HEK293 (cell line): ENCODE measurements at regions not wholly inside any gene's neighbourhood (a gene's known extent, or its start where the extent isn't known, plus 50 kb on each side); places are given as distances from the start of the nearest gene placed in this dataset.

Source experiments
- CTCF ChIA-PET: fragments of 350-600 bp; formaldehyde crosslinking; extraction: SDS; loops from one replicate; lab custom pipeline; 2021; ENCODE audit warnings: antibody characterized with exemption; lab: Yijun Ruan, JAX
- POLR2A ChIA-PET: fragments of 300-600 bp; formaldehyde crosslinking; extraction: SDS; loops from one replicate; lab custom pipeline; 2020; ENCODE audit warnings: antibody characterized with exemption, inconsistent platforms; lab: Yijun Ruan, JAX
- H3K27ac ChIP-seq: fragments of 200-500 bp; sonication (Bioruptor generic); 2 replicates; pipeline ENCODE4 v1.5.1; 2014; ENCODE audit warnings: low read depth, low read length, control low read depth, inconsistent platforms; ENCODE audit errors: extremely low read depth
- H3K36me3 ChIP-seq, 2 experiments: fragments of 200-500 bp in 1 of 2; sonication (Bioruptor generic) in 1 of 2; 1 replicate in 1 of 2; 2 replicates in 1 of 2; pipeline ENCODE4 v1.5.1; 2014 to 2017; ENCODE audit warnings: inconsistent platforms in 2 of 2, low read length in 2 of 2; ENCODE audit not compliant: control insufficient read depth in 2 of 2, insufficient read depth in 1 of 2
- H3K4me1 ChIP-seq: fragments of 200-500 bp; sonication (Bioruptor generic); 2 replicates; pipeline ENCODE4 v1.5.1; 2014; ENCODE audit warnings: mild to moderate bottlenecking, low read length, inconsistent platforms; ENCODE audit not compliant: control insufficient read depth, insufficient read depth
- H3K4me3 ChIP-seq: 2 replicates; pipeline ENCODE4 v1.5.1; 2011; ENCODE audit warnings: low read depth, mild to moderate bottlenecking, control low read depth, low read length, moderate library complexity
- H3K9me3 ChIP-seq: fragments of 200-500 bp; sonication (Bioruptor generic); 2 replicates; pipeline ENCODE4 v1.5.1; 2014; ENCODE audit warnings: low read depth, low read length, inconsistent platforms; ENCODE audit not compliant: control insufficient read depth, insufficient read depth
- BCL11B ChIP-seq: fragments of 450-650 bp; formaldehyde crosslinking; IDR thresholded peaks from 2 replicates; pipeline ENCODE4 v1.5.1; 2016; ENCODE audit warnings: low read depth, missing biosample characterization, missing genetic modification characterization
- CTCF ChIP-seq: fragments of 450-650 bp; formaldehyde crosslinking; IDR thresholded peaks from 2 replicates; pipeline ENCODE4 v1.5.1; 2016; ENCODE audit warnings: missing biosample characterization, missing genetic modification characterization
- GLI2 ChIP-seq: fragments of 450-650 bp; formaldehyde crosslinking; IDR thresholded peaks from 2 replicates; pipeline ENCODE4; 2017; ENCODE audit warnings: missing biosample characterization, missing genetic modification characterization, low read depth, borderline replicate concordance
- GLI4 ChIP-seq: fragments of 450-650 bp; formaldehyde crosslinking; IDR thresholded peaks from 2 replicates; pipeline ENCODE4 v1.5.1; 2016; ENCODE audit warnings: missing biosample characterization, missing genetic modification characterization
- IKZF3 ChIP-seq: fragments of 450-650 bp; IDR thresholded peaks from 2 replicates; pipeline ENCODE4 v1.5.0; 2018; ENCODE audit warnings: missing biosample characterization, mild to moderate bottlenecking, missing genetic modification characterization, moderate library complexity
- SETDB1 ChIP-seq: IDR thresholded peaks from one replicate; pipeline ENCODE4 v1.6.1; 2017; ENCODE audit warnings: mild to moderate bottlenecking, low read length, moderate library complexity, mixed read lengths; ENCODE audit not compliant: insufficient read length
- YY2 ChIP-seq: fragments of 450-650 bp; formaldehyde crosslinking; IDR thresholded peaks from 2 replicates; pipeline ENCODE4 v1.5.1; 2016; ENCODE audit warnings: missing biosample characterization, missing genetic modification characterization
- ZBTB10 ChIP-seq: fragments of 450-650 bp; formaldehyde crosslinking; IDR thresholded peaks from 2 replicates; pipeline ENCODE4 v1.5.1; 2016; ENCODE audit warnings: missing biosample characterization, missing genetic modification characterization
- ZBTB17 ChIP-seq: fragments of 450-650 bp; formaldehyde crosslinking; IDR thresholded peaks from 2 replicates; pipeline ENCODE4 v1.5.1; 2016; ENCODE audit warnings: missing biosample characterization, missing genetic modification characterization
- ZNF114 ChIP-seq: fragments of 450-650 bp; formaldehyde crosslinking; IDR thresholded peaks from 2 replicates; pipeline ENCODE4 v1.5.0; 2017; ENCODE audit warnings: missing biosample characterization, missing genetic modification characterization
- ZNF138 ChIP-seq: fragments of 450-650 bp; formaldehyde crosslinking; IDR thresholded peaks from 2 replicates; pipeline ENCODE4 v1.5.1; 2016; ENCODE audit warnings: missing biosample characterization, missing genetic modification characterization, borderline replicate concordance
- ZNF169 ChIP-seq: fragments of 450-650 bp; formaldehyde crosslinking; IDR thresholded peaks from 2 replicates; pipeline ENCODE4 v1.5.1; 2016; ENCODE audit warnings: missing biosample characterization, missing genetic modification characterization
- ZNF202 ChIP-seq: fragments of 450-650 bp; formaldehyde crosslinking; IDR thresholded peaks from 2 replicates; pipeline ENCODE4 v1.5.1; 2016; ENCODE audit warnings: missing biosample characterization, missing genetic modification characterization, borderline replicate concordance
- ZNF211 ChIP-seq: fragments of 450-650 bp; formaldehyde crosslinking; IDR thresholded peaks from 2 replicates; pipeline ENCODE4 v1.5.1; 2016; ENCODE audit warnings: low read depth, missing biosample characterization, missing genetic modification characterization
- ZNF23 ChIP-seq: fragments of 450-650 bp; formaldehyde crosslinking; IDR thresholded peaks from 2 replicates; pipeline ENCODE4 v1.5.1; 2016; ENCODE audit warnings: missing biosample characterization, missing genetic modification characterization, borderline replicate concordance
- ZNF248 ChIP-seq: fragments of 450-650 bp; formaldehyde crosslinking; IDR thresholded peaks from 2 replicates; pipeline ENCODE4 v1.5.1; 2017; ENCODE audit warnings: missing biosample characterization, missing genetic modification characterization
- ZNF354C ChIP-seq: fragments of 450-650 bp; formaldehyde crosslinking; IDR thresholded peaks from 2 replicates; pipeline ENCODE4 v1.5.1; 2016; ENCODE audit warnings: missing biosample characterization, missing genetic modification characterization, low read depth, borderline replicate concordance
- ZNF37A ChIP-seq: fragments of 450-650 bp; IDR thresholded peaks from 2 replicates; pipeline ENCODE4 v1.5.1; 2018; ENCODE audit warnings: missing biosample characterization, missing genetic modification characterization
- ZNF488 ChIP-seq: fragments of 450-650 bp; formaldehyde crosslinking; IDR thresholded peaks from 2 replicates; pipeline ENCODE4 v1.5.1; 2016; ENCODE audit warnings: missing biosample characterization, missing genetic modification characterization
- ZNF501 ChIP-seq: fragments of 450-650 bp; formaldehyde crosslinking; IDR thresholded peaks from 2 replicates; pipeline ENCODE4 v1.5.1; 2016; ENCODE audit warnings: missing biosample characterization, missing genetic modification characterization
- ZNF670 ChIP-seq: fragments of 450-650 bp; formaldehyde crosslinking; IDR thresholded peaks from 2 replicates; pipeline ENCODE4 v1.5.1; 2016; ENCODE audit warnings: missing biosample characterization, missing genetic modification characterization, low read depth
- ZNF692 ChIP-seq: fragments of 450-650 bp; formaldehyde crosslinking; IDR thresholded peaks from 2 replicates; pipeline ENCODE4 v1.5.1; 2016; ENCODE audit warnings: missing biosample characterization, missing genetic modification characterization
- ZSCAN16 ChIP-seq: fragments of 450-650 bp; formaldehyde crosslinking; IDR thresholded peaks from 2 replicates; pipeline ENCODE4 v1.5.1; 2016; ENCODE audit warnings: missing biosample characterization, missing genetic modification characterization
- TF ChIP-seq, protein P1 (sequence below): fragments of 450-650 bp; formaldehyde crosslinking; IDR thresholded peaks from 2 replicates; pipeline ENCODE4 v1.5.1; 2016; ENCODE audit warnings: missing biosample characterization, missing genetic modification characterization

DNA sequence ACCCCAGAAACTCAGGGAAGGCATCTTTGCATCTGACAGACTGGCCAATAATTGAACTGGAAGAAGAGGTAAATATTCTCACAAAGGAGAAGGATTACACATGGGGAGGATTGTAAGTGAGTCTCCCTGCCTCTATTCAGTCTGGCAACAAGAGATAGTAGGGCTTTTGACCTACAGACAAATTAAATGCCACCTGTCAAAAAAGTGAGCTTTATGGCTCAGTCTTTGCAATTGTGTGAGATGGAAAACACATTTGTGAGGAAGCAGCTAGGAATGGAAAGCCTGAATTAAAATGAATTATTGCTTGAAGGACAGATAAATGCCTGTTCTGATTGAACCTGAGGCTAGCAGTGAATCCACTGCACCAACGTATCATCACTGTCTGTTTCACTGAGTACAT is 173.3 kb upstream of the GOLIM4 start:
- Histone ChIP-seq H3K9me3 (no peaks in the 10 kb centered on the region), H3K4me3 (no peak overlapping the region), H3K36me3 (no peaks in the 10 kb centered on the region), H3K27ac (no peak overlapping the region), H3K4me1 (no peaks in the 10 kb centered on the region)
- ChIA-PET POLR2A (no interaction called here), CTCF (no interaction called here)
- TF ChIP-seq ZNF488 (tag by site-specific recombination) (no peak), BCL11B (tag by site-specific recombination) (no peak), IKZF3 (tag by site-specific recombination) (no peak), CTCF (tag by site-specific recombination) (no peak), ZNF37A (tag by site-specific recombination) (no peak), ZNF248 (no peak), ZNF692 (tag by site-specific recombination) (no peak)

DNA sequence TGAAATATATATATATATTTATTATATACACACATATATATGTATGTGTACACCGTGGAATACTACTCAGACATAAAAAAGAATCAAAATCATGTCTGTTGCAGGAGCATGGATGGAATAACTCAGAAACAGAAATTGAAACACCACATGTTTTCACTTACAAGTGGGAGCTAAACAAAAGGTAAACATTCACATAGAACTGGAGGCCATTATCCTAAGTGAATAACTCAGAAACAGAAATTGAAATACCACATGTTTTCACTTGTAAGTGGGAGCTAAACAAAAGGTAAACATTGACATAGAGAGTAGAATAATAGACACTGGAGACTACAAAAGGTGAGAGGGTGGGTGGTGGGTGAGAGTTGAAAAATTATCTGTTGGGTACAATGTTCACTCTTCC is 171.5 kb upstream of the GOLIM4 start:
- Histone ChIP-seq H3K27ac (no peak overlapping the region), H3K4me3 (no peak overlapping the region), H3K4me1 (no peaks in the 10 kb centered on the region), H3K36me3 (no peaks in the 10 kb centered on the region), H3K9me3 (no peaks in the 10 kb centered on the region)
- TF ChIP-seq ZBTB17 (tag by site-specific recombination) (no peak), ZNF501 (tag by site-specific recombination) (no peak), SETDB1 (no peak), ZNF211 (tag by site-specific recombination) (no peak), ZNF354C (tag by site-specific recombination) (no peak), ZNF169 (tag by site-specific recombination) (no peak), ZNF670 (no peak), GLI4 (tag by site-specific recombination) (no peak), YY2 (tag by site-specific recombination) (no peak)
- ChIA-PET CTCF (no interaction called here), POLR2A (no interaction called here)

- no peaks in the 10 kb centered on the region for H3K36me3 ChIP-seq
- POLR2A ChIA-PET, result no interaction called here
- no peaks in the 10 kb centered on the region for H3K4me1 ChIP-seq
- no peak overlapping the region for H3K27ac ChIP-seq
- CTCF ChIA-PET, result no interaction called here
- no peaks in the 10 kb centered on the region for H3K9me3 ChIP-seq
- no peak overlapping the region for H3K4me3 ChIP-seq
- TF ChIP-seq ZNF202 (tag by site-specific recombination), result no peak
- no peak for TF ChIP-seq ZNF114 (tag by site-specific recombination)
- TF ChIP-seq ZNF138, result no peak
- TF ChIP-seq GLI2 (tag by site-specific recombination), result no peak
- TF ChIP-seq ZNF23, result no peak
- TF ChIP-seq ZBTB10 (tag by site-specific recombination), result no peak
- TF ChIP-seq ZSCAN16 (tag by site-specific recombination), result no peak
- TF ChIP-seq, protein P1, sequence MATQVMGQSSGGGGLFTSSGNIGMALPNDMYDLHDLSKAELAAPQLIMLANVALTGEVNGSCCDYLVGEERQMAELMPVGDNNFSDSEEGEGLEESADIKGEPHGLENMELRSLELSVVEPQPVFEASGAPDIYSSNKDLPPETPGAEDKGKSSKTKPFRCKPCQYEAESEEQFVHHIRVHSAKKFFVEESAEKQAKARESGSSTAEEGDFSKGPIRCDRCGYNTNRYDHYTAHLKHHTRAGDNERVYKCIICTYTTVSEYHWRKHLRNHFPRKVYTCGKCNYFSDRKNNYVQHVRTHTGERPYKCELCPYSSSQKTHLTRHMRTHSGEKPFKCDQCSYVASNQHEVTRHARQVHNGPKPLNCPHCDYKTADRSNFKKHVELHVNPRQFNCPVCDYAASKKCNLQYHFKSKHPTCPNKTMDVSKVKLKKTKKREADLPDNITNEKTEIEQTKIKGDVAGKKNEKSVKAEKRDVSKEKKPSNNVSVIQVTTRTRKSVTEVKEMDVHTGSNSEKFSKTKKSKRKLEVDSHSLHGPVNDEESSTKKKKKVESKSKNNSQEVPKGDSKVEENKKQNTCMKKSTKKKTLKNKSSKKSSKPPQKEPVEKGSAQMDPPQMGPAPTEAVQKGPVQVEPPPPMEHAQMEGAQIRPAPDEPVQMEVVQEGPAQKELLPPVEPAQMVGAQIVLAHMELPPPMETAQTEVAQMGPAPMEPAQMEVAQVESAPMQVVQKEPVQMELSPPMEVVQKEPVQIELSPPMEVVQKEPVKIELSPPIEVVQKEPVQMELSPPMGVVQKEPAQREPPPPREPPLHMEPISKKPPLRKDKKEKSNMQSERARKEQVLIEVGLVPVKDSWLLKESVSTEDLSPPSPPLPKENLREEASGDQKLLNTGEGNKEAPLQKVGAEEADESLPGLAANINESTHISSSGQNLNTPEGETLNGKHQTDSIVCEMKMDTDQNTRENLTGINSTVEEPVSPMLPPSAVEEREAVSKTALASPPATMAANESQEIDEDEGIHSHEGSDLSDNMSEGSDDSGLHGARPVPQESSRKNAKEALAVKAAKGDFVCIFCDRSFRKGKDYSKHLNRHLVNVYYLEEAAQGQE (tag by site-specific recombination), result no peak
Observed at GRCh38 chr3:168266335-168266734, 170.6 kb upstream of the GOLIM4 start.
